GM23338 (cell line): ENCODE measurements at regions not wholly inside any gene's neighbourhood (a gene's known extent, or its start where the extent isn't known, plus 50 kb on each side); places are given as distances from the start of the nearest gene placed in this dataset.

Source experiments
- ATAC-seq: fragments of 200-7000 bp; cut with Tn5 transposase; 3 replicates; pipeline ENCODE4 v1.9.1; 2020
- DNase-seq: peaks from one replicate; pipeline ENCODE4 v3.0.0-alpha.2; 2015; ENCODE audit warnings: low spot score
- H2AFZ ChIP-seq: fragments of 200-600 bp; sonication (generic); 2 replicates; pipeline ENCODE4 v1.8.0; 2016; ENCODE audit warnings: antibody characterized with exemption, mild to moderate bottlenecking, moderate library complexity
- H3F3A ChIP-seq: fragments of 200-600 bp; sonication (generic); replicated peaks from 2 replicates; pipeline ENCODE4 v1.8.0; 2017; ENCODE audit warnings: antibody characterized with exemption, mixed run types, low read depth
- H3K27ac ChIP-seq: fragments of 200-600 bp; sonication (generic); 2 replicates; pipeline ENCODE4 v1.6.1; 2016; ENCODE audit warnings: low read depth
- H3K27me3 ChIP-seq: fragments of 200-600 bp; sonication (generic); 2 replicates; pipeline ENCODE4 v1.8.0; 2016; ENCODE audit warnings: mild to moderate bottlenecking, mixed run types, moderate library complexity; ENCODE audit not compliant: insufficient read depth
- H3K36me3 ChIP-seq: fragments of 200-600 bp; sonication (generic); 2 replicates; pipeline ENCODE4 v1.8.0; 2016; ENCODE audit warnings: mild to moderate bottlenecking; ENCODE audit not compliant: insufficient read depth
- H3K4me1 ChIP-seq: fragments of 200-600 bp; sonication (generic); 2 replicates; pipeline ENCODE4 v1.8.0; 2016; ENCODE audit warnings: mild to moderate bottlenecking, moderate library complexity; ENCODE audit not compliant: insufficient read depth
- H3K4me2 ChIP-seq: fragments of 200-600 bp; sonication (generic); 2 replicates; pipeline ENCODE4 v1.7.1; 2017; ENCODE audit warnings: mixed run types
- H3K4me3 ChIP-seq: fragments of 200-600 bp; sonication (generic); 2 replicates; pipeline ENCODE4 v1.6.1; 2016; ENCODE audit warnings: mixed run types
- H3K79me2 ChIP-seq: fragments of 200-600 bp; sonication (generic); replicated peaks from 2 replicates; pipeline ENCODE4 v1.8.0; 2017; ENCODE audit warnings: mild to moderate bottlenecking; ENCODE audit not compliant: insufficient read depth
- H3K9me2 ChIP-seq: fragments of 200-600 bp; sonication (generic); 2 replicates; pipeline ENCODE4 v1.8.0; 2017; ENCODE audit not compliant: insufficient read depth
- H4K20me1 ChIP-seq: fragments of 200-600 bp; sonication (generic); replicated peaks from 2 replicates; pipeline ENCODE4 v1.8.0; 2017; ENCODE audit warnings: mild to moderate bottlenecking; ENCODE audit not compliant: insufficient read depth
- H3K27ac Mint-ChIP-seq: 2 replicates; pipeline ENCODE4 v1.8.0; 2020; ENCODE audit warnings: inconsistent platforms, mild to moderate bottlenecking, moderate library complexity, mixed read lengths
- H3K27me3 Mint-ChIP-seq: 3 replicates; pipeline ENCODE4 v1.8.0; 2022; ENCODE audit warnings: low read depth, mild to moderate bottlenecking, moderate library complexity, mixed read lengths, inconsistent platforms; ENCODE audit not compliant: insufficient read depth, poor library complexity
- H3K36me3 Mint-ChIP-seq: 3 replicates; pipeline ENCODE4 v1.8.0; 2021; ENCODE audit warnings: low read depth, mild to moderate bottlenecking, inconsistent platforms, moderate library complexity, mixed read lengths
- H3K4me1 Mint-ChIP-seq: 3 replicates; pipeline ENCODE4 v1.8.0; 2020; ENCODE audit warnings: mild to moderate bottlenecking, inconsistent platforms, mixed read lengths
- H3K4me3 Mint-ChIP-seq: 3 replicates; pipeline ENCODE4 v1.8.0; 2021; ENCODE audit warnings: moderate library complexity, mild to moderate bottlenecking, inconsistent platforms, mixed read lengths
- H3K9me3 Mint-ChIP-seq: 3 replicates; pipeline ENCODE4 v1.8.0; 2020; ENCODE audit warnings: moderate library complexity, mild to moderate bottlenecking, inconsistent platforms, mixed read lengths
- CREB1 ChIP-seq: fragments of 250-450 bp; sonication (Bioruptor Pico); IDR thresholded peaks from 2 replicates; pipeline ENCODE4 v1.5.0; 2020; ENCODE audit warnings: low read depth, mild to moderate bottlenecking, moderate library complexity
- CTCF ChIP-seq, 2 experiments: fragments of 200-600 bp in 1 of 2; sonication (generic) in 1 of 2; conservative IDR thresholded peaks; 2 replicates each; pipeline versions ENCODE4 v1.5.1 to v1.6.1; 2016 to 2017; ENCODE audit warnings: antibody characterized with exemption in 2 of 2, low read depth in 2 of 2, mild to moderate bottlenecking in 2 of 2, moderate library complexity in 1 of 2
- ETS1 ChIP-seq: IDR thresholded peaks from 2 replicates; pipeline ENCODE4 v1.6.1; 2016; ENCODE audit warnings: antibody characterized with exemption
- EZH2 ChIP-seq: fragments of 200-600 bp; sonication (generic); IDR thresholded peaks from one replicate; pipeline ENCODE4 v1.8.0; 2017; ENCODE audit warnings: antibody characterized with exemption, mild to moderate bottlenecking, low read depth; ENCODE audit not compliant: unreplicated experiment
- EZH2phosphoT487 ChIP-seq: fragments of 200-600 bp; sonication (generic); IDR thresholded peaks from one replicate; pipeline ENCODE4 v1.8.1; 2018; ENCODE audit warnings: antibody characterized with exemption; ENCODE audit not compliant: unreplicated experiment
- JUNB ChIP-seq: IDR thresholded peaks from one replicate; pipeline ENCODE4 v1.6.1; 2016; ENCODE audit warnings: antibody characterized with exemption; ENCODE audit not compliant: unreplicated experiment
- NANOG ChIP-seq: IDR thresholded peaks from 2 replicates; pipeline ENCODE4 v1.6.1; 2016; ENCODE audit warnings: antibody characterized with exemption, borderline replicate concordance
- POLR2AphosphoS5 ChIP-seq: IDR thresholded peaks from 2 replicates; pipeline ENCODE4 v1.6.1; 2016; ENCODE audit warnings: antibody characterized with exemption, low read depth
- REST ChIP-seq: IDR thresholded peaks from one replicate; pipeline ENCODE4 v1.6.1; 2018; ENCODE audit warnings: antibody characterized with exemption; ENCODE audit not compliant: unreplicated experiment
- STAT1 ChIP-seq: IDR thresholded peaks from one replicate; pipeline ENCODE4 v1.6.1; 2016; ENCODE audit warnings: antibody characterized with exemption; ENCODE audit not compliant: unreplicated experiment
- ZNF114 ChIP-seq: fragments of 250-450 bp; sonication (Bioruptor Pico); IDR thresholded peaks from 2 replicates; pipeline ENCODE4 v1.5.0; 2020; ENCODE audit warnings: mild to moderate bottlenecking, moderate library complexity
- ZNF331 ChIP-seq: fragments of 250-450 bp; sonication (Bioruptor Pico); IDR thresholded peaks from 2 replicates; pipeline ENCODE4 v1.5.0; 2020; ENCODE audit warnings: low read depth, mild to moderate bottlenecking, moderate library complexity
- ZNF462 ChIP-seq: fragments of 250-450 bp; sonication (Bioruptor Pico); IDR thresholded peaks from 2 replicates; pipeline ENCODE4 v1.5.0; 2020; ENCODE audit warnings: mild to moderate bottlenecking, moderate library complexity

- TF ChIP-seq ZNF462 (CRISPR knock-in tag) (no peak), EZH2 (no peak), JUNB (no peak)
Observed at GRCh38 chr2:186382932-186383331, 103.1 kb upstream of the ZC3H15 start (continued).

GRCh38 chr2:186384226-186384625 lies 101.8 kb upstream of the ZC3H15 start:
- H3K4me3 Mint-ChIP-seq: no peak overlapping the region
- no peak for ATAC-seq
- no peak for DNase-seq
- TF ChIP-seq ZNF114 (CRISPR knock-in tag) (no peak), ETS1 (no peak), EZH2phosphoT487 (no peak), JUNB (no peak), EZH2 (no peak), ZNF331 (no peak), CTCF (conservative IDR thresholded peaks at IDR 0.05; ENCODE audit: low read depth in 2 of 2) (no peak), POLR2AphosphoS5 (no peak), REST (no peak), NANOG (no peak), CREB1 (CRISPR knock-in tag) (no peak), STAT1 (no peak)

More at GRCh38 chr2:186384226-186384625, 101.8 kb upstream of the ZC3H15 start:
- Mint-ChIP-seq H3K27ac (no peak overlapping the region), H3K36me3 (peaks cover 30% of the 10 kb centered on the region), H3K9me3 (peaks cover 24% of the 10 kb centered on the region), H3K4me1 (no peaks in the 10 kb centered on the region), H3K27me3 (peaks cover 2% of the 10 kb centered on the region)
- Histone ChIP-seq H3K36me3 (no peaks in the 10 kb centered on the region), H3F3A (no peaks in the 10 kb centered on the region), H3K9me2 (no peaks in the 10 kb centered on the region), H4K20me1 (no peaks in the 10 kb centered on the region), H3K4me1 (no peaks in the 10 kb centered on the region), H3K4me2 (no peak overlapping the region), H3K27ac (no peak overlapping the region), H2AFZ (no peak overlapping the region), H3K79me2 (0 out of 2 replicates have a peak, but pooled peaks cover 4% of the 10 kb centered on the region), H3K27me3 (no peaks in the 10 kb centered on the region), H3K4me3 (no peak overlapping the region)
